Liver (tissue), 3 donors: ENCODE measurements at regions not wholly inside any gene's neighbourhood (a gene's known extent, or its start where the extent isn't known, plus 50 kb on each side); places are given as distances from the start of the nearest gene placed in this dataset.

ENCODE experiments used
- ATF3 ChIP-seq: IDR thresholded peaks from 2 replicates; pipeline ENCODE4 v1.6.1; 2016; ENCODE audit warnings: antibody characterized with exemption
- CTCF ChIP-seq: fragments of 150-350 bp; IDR thresholded peaks from 2 replicates; pipeline ENCODE4 v1.5.1; 2017; ENCODE audit warnings: improper control_type of control experiment, low read depth, low read length; ENCODE audit not compliant: missing input control
- EGR1 ChIP-seq, 2 donors: IDR thresholded peaks; 2 replicates each; pipeline ENCODE4 v1.6.1; 2016 to 2018; ENCODE audit warnings: antibody characterized with exemption in 2 of 2, low read depth in 2 of 2
- GABPA ChIP-seq, 2 donors: IDR thresholded peaks in 1 of 2; conservative IDR thresholded peaks in 1 of 2; 2 replicates each; pipeline ENCODE4 v1.6.1; 2016; ENCODE audit warnings: antibody characterized with exemption in 2 of 2, mild to moderate bottlenecking in 1 of 2, moderate library complexity in 1 of 2
- JUND ChIP-seq, 2 donors: IDR thresholded peaks; 2 replicates each; pipeline ENCODE4 v1.6.1; 2016; ENCODE audit warnings: antibody characterized with exemption in 2 of 2
- MAX ChIP-seq: IDR thresholded peaks from 2 replicates; pipeline ENCODE4 v1.6.1; 2016; ENCODE audit warnings: antibody characterized with exemption
- NR2F2 ChIP-seq: IDR thresholded peaks from 2 replicates; pipeline ENCODE4 v1.6.1; 2016; ENCODE audit warnings: antibody characterized with exemption
- RAD21 ChIP-seq, 2 donors: IDR thresholded peaks; 2 replicates each; pipeline ENCODE4 v1.6.1; 2016; ENCODE audit warnings: antibody characterized with exemption in 2 of 2, mild to moderate bottlenecking in 2 of 2
- REST ChIP-seq: IDR thresholded peaks from 2 replicates; pipeline ENCODE4 v1.6.1; 2016; ENCODE audit warnings: antibody characterized with exemption, mild to moderate bottlenecking
- RXRA ChIP-seq, 2 donors: IDR thresholded peaks; 2 replicates each; pipeline ENCODE4 v1.6.1; 2017 to 2018; ENCODE audit warnings: antibody characterized with exemption in 2 of 2, mild to moderate bottlenecking in 1 of 2
- SP1 ChIP-seq: IDR thresholded peaks from 2 replicates; pipeline ENCODE4 v1.6.1; 2018; ENCODE audit warnings: antibody characterized with exemption, mild to moderate bottlenecking
- TAF1 ChIP-seq: conservative IDR thresholded peaks from 2 replicates; pipeline ENCODE4 v1.6.1; 2016; ENCODE audit warnings: antibody characterized with exemption, mild to moderate bottlenecking
- YY1 ChIP-seq: IDR thresholded peaks from 2 replicates; pipeline ENCODE4 v1.6.1; 2016; ENCODE audit warnings: antibody characterized with exemption, mild to moderate bottlenecking
- ZBTB33 ChIP-seq: IDR thresholded peaks from 2 replicates; pipeline ENCODE4 v1.6.1; 2016; ENCODE audit warnings: antibody characterized with exemption
- donor health status: healthy.
- donor health status: healthy.

- TF ChIP-seq CTCF (no peak), RXRA (IDR thresholded peaks at IDR 0.05) (no peak), REST (no peak), MAX (no peak), TAF1 (no peak), NR2F2 (no peak), YY1 (no peak), SP1 (no peak), RAD21 (IDR thresholded peaks at IDR 0.05) (no peak), JUND (IDR thresholded peaks at IDR 0.05) (no peak), ZBTB33 (no peak), ATF3 (no peak), EGR1 (IDR thresholded peaks at IDR 0.05; ENCODE audit: low read depth in 2 of 2) (no peak), GABPA (IDR thresholded peaks at IDR 0.05 in 1 of 2, conservative IDR thresholded peaks at IDR 0.05 in 1 of 2) (no peak)
These were observed 662.8 kb upstream of the FTMT start for GRCh38 chr5:121188849-121189248.
